HG03060 (cell line): ENCODE measurements at regions not wholly inside any gene's neighbourhood (a gene's known extent, or its start where the extent isn't known, plus 50 kb on each side); places are given as distances from the start of the nearest gene placed in this dataset.
"Not testable (repeated sequence)": the region's sequence is repeated elsewhere in the genome, so short reads cannot be mapped to it uniquely, and the experiment has no call there.

Experiments used
- ATAC-seq: cut with Tn5 transposase; IDR thresholded peaks from one replicate; pipeline ENCODE4 v1.9.1; 2021; ENCODE audit warnings: low read depth, moderate number of reproducible peaks; ENCODE audit not compliant: unreplicated experiment

DNA sequence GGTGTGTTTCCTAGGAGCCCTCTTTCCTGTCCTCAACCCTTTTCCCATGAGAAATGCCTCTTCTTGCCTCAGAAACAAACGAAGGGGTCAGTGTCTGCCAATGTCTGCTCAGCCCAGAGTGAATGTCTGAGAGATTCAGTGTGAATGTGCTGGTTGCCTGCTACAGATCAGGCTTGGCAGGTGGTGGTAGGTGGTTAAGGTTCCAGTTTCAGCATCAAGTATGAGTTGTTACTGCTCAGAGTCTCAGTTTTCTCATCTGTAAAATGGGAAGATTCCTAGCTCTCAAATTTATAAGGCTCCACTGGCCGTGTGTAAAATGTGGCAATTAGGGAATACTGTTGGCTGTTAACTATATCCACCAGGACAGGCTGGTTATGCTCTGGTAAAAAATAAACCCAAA, 96.3 kb upstream of the PLGLB2 start:
- not testable (repeated sequence) for ATAC-seq

DNA sequence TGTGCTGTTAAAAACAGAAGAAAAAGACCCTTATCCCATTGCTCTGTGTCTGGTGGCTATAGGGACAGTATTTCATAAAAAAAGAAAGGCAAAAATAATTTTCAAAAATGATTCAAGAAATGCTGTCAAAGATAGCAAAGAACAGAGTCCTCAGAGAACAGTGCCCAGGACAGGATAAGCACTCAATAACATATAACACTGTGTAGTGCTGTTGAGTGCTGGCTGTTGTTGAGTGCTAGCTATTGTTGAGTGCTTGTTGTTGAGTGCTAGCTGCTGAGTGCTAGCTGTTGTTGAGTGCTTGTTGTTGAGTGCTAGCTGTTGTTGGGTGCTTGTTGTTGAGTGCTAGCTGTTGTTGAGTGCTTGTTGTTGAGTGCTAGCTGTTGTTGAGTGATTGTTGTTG, 94.5 kb upstream of the PLGLB2 start:
- not testable (repeated sequence) for ATAC-seq

DNA sequence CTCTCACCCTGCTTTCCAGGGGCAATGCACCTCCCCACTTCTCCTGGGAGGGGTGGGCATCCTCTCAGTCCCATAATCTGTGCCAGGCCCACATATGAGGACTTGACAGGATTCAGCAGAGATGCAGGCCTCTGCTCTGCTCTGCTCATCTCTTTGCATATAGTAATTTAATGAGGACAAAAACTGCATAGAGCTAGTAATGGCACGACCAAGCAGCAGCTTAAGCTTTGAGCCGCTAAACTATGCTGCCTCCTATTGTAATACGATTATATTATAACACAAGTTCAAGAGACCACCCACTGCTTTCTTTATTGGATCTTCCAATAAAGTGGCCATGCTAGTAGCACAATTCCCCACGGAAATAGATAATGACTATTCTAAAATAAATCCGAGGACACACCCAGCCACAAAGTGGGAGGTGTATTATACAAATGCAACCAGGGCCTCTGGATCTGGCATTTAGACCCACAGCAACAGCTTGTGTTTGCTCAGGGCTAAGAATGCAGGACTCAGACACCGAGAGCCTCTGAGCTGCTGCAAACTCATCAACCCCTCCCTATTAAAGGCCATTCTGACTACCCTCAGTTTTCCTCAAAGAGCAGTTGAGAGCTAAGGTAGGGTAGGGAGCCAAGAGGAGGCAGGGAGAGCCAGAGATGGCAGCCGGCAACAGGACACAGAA, 93.6 kb upstream of the PLGLB2 start:
- not testable (repeated sequence) for ATAC-seq

DNA sequence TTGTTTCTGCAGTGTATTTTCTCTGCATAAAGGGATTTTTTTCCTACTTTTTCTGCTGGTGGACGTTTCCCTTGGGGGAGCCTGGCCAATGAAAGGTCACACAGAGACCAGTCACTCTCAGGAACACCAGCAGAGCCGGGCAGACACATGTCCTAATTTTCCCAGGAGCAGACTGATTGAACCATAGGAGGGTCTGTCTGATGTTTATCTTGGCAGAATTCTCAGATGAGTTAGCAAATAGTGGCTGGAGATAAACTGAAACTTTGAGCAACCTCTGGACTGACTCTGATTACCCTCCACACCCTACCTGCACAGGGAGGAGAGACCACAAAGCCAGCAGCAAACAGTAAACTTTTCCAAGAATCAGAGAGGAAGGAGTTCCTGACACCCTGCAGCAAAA, 90.0 kb upstream of the PLGLB2 start:
- ATAC-seq = not testable (repeated sequence)

DNA sequence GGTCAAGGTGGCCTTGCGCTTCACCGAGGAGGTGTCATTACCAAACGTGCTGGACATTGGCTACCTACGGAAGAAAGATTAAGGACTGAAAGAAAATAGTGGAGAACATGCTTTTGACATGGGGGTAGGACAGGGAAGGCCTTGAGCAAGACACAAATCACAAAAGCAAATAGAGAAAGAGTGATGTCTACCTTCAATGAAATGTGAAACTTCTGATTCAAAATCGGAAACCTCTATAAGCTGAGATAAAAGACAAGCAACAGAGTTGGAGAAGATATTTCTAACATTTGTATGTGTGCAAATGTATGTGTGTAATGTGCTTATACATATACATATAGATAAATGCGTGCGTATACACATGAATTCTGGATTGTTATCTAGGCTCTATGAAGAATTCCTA, 89.5 kb upstream of the PLGLB2 start:
- ATAC-seq = not testable (repeated sequence)

DNA sequence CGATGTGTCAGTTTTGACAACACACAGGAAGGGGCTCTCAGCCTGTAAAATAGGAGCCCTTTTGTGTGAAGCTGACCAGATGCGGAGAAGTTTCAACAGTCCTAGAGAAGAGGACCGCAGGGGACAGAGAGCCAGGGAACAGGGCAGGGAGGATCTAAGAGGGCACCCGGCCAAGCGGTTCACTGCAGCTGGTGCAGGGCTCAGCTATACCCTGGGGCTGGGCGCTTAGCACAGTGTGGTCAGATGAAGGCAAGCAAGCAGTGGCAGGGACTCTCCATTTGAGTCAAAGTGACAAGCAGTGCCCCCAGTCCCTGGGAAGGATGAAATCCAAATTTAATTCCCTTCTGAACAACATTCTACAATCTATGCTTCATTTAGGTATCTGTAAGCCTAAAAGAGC, 88.9 kb upstream of the PLGLB2 start:
- ATAC-seq = not testable (repeated sequence)

DNA sequence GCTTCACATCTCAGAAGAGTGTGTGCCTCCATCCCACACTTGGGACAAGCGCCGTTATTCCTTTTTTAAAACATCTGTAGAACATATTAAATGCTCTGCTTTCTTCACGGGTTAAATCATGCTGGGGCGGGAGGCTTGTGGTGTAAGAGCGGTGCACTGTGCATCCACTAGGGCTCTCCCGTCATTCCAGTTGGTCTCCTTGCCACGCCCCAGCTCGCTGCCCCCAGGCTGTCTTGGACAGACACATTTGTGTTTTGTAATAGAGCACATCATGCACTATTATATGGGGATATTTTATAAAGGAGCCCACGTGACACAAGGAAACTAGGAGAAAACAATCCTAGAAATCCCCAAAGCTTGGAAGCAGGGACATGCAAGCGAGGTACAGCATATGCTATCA, 87.7 kb upstream of the PLGLB2 start:
- ATAC-seq = not testable (repeated sequence)

DNA sequence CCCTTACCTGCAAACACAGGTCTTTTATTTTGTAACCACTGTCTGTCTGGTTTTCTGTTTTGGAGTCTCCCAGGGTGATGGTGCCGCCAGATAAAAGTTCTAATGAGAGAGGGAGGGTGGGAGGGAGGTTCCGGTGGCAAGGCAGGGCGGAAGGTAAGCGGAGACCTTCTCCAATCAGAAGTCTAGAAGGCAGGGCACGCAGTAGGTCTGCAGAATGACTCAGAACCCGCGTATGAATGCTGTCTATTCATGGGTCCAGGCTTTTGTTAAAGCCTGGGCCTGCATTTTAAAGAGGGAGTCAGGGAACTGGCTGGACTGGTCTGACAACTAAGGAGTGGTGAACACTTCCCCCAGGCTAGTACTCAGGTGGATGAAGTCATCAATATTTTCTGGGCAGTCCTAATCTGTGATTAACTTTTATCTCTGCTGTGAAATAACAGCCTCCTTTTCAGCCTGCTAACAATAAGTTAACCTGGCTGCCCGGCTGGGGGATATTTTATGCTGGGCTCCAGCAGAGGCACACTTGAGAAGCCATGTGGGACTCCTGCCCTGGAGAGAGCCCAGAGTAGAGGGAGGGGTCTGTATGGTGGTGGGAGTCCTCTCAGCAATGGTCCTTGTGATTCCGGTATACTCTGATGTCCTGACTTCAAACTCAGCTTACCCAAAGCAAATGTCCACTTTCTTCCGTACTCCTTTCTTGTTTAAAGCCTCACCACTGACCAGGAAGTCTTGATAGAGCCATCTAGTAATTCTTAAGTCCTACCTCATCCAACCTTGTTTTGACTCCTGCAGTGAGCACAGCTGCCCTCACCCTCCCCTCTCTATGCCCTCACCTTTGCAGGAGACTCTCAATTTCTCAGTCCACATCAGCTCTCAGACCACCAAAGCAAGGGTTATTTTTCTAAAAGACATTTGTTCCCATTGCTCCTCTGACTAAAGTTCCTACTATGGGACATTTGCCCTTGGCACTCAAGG, 85.3 kb upstream of the PLGLB2 start:
- not testable (repeated sequence) for ATAC-seq

DNA sequence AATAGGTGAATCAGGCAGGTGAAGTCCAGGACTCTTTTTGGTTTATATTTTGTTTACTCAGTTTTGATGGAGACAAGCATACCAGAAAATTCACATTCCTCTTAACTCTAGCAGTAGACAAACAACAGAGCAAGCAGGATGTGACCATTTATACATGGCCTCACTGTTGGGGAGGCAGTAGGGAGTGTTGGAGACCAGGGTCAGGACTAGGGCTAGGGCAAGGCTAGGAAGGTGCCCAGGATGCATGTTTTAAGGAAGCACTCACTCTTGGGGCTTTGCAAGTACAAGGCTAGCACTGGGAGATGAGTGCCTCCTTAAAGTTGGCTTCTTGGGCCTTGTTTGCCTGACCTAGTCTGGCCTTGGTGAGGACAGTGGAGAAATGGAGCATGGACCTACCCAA, 84.5 kb upstream of the PLGLB2 start:
- not testable (repeated sequence) for ATAC-seq

DNA sequence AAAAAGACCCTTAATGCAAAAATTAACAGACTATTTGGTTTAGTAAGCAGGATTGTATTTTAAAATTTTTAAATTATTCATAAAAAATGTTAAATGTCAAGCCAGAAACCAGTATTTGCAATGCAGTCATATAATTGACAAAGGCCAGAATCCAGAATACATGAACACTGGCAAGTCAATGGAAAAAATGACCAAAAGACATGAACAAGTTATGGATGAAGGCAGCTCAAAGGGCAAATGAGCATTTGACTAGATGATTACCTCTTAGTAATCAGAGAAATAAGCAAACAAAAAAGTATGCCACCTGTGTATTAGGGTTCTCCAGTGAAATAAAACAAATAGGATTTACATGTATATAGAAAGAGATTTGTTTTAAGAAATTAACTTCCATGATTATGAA, 80.9 kb upstream of the PLGLB2 start:
- ATAC-seq = not testable (repeated sequence)

DNA sequence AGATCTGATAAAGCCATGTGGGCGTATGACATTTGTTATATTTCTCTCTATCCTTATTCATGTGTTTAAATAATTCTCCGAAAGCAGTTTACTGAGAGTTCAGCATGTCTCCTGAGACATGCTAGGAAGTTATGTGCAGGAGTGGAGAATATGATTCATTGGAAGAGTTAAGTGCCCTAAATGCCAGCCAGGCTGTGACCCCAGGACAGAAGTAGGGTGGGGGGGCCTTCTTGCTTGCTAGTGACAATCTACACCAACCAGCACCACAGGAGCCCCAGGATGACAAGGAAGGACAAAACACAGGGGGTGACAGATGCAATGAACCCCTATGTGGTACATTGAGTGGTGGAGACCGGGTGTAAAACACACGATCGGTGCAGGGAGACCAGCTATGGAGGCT, 79.5 kb upstream of the PLGLB2 start:
- not testable (repeated sequence) for ATAC-seq

DNA sequence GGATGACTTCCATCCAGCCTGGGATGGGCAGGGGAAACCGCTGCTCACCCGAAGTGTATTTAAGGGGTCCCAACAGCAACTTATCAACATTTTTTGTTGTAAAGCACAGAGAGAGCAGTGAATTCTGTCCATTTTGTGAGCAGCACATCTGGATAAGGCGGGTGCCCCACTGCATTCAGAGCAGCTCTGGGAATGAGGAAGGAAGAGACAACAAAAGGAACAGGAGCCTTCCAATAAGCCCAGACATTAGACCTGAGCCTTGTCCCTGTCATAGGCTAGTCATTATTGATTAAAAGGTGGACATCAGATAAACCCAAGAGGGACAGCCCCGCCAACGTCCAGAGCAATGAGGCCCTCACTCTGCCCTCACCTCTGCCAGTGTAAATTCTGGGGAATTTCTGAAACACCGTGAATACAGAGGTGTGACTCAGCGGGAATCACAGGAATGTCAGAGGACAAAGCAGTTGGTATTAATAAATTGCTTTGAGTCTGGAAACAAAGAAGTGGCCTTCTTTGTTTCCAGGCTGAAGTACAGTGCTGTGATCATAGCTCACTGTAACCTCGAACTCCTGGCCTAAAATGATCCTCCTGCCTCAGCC, 78.2 kb upstream of the PLGLB2 start:
- not testable (repeated sequence) for ATAC-seq

DNA sequence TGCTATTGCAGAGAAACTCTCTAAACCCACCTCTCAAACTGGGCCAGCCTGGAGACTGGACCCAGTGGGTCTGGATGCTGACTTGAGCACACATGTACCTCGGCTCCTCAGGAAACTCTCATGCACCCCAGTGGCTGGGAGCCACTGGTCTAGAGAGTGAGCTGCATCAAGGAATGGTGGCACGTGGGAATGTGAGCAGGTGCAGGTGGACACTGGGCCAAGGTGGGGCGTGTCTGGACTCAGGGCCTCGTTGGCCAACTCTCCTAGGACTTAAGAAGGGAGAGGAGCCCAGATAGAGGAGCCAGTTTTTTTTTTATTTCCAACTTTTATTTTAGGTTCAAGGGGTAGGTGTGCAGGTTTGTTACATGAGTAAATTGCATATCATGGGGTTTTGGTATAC, 75.5 kb upstream of the PLGLB2 start:
- not testable (repeated sequence) for ATAC-seq

DNA sequence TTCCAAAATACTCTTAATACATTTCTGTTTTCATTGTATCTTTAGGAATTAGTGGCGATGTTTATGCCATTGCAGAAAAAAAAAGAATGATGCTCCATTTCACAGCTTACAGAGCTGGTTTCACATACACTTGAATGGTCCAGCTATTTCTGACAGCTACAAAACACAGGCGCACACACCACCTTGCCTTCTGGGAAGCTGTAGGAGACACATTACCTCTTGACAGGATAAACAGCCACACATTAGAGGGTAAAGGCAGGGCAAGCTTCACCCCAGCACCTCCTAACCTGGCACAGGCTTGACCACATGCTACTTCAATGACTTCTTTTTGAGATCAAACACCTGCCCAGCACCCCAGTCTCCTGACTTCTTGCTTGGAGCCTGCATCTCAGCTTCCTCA, 73.2 kb upstream of the PLGLB2 start:
- ATAC-seq = not testable (repeated sequence)

DNA sequence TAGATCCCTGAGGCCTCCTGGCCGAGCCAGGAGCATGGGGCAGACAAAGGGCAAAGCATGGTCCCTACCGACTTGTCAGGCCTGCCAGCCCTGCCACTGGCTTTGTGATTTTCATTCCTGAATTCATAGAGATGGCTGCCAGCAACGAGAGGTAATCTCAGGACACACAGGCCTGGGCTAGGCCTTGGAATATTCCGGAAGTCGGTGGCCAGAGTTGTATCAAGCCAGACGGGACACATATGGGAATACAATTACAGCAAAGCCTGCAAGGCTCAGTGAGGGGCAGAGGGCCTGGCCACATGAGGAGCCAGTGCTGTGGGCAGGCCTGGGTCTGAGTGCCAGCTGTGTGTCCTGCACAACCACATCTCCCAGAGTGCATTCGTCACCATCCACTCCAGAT, 72.4 kb upstream of the PLGLB2 start:
- ATAC-seq = not testable (repeated sequence)

DNA sequence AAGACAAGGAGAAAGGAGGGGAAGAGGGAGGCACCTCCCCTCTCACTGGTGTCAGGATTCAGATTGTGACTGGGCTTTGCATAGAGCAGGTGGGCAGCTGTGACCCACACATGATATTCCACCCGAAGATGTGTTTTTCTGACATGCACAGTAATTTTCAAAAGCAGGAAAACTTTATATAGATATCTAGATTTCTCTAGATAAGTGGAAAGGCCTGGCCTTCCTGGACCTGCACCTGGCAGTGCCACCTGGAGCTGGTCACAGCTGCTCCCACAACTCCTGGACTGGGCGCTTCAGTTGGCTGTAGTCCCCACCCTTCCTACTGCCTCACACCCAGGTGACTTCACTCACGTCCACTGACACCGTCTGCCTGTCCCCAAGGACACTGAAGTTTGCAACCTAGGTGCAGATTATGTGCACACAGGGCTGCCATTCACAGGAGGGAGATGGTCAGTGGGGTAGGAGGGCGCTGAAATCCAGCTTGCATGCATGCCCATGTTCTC, 70.4 kb upstream of the PLGLB2 start:
- ATAC-seq = not testable (repeated sequence)

DNA sequence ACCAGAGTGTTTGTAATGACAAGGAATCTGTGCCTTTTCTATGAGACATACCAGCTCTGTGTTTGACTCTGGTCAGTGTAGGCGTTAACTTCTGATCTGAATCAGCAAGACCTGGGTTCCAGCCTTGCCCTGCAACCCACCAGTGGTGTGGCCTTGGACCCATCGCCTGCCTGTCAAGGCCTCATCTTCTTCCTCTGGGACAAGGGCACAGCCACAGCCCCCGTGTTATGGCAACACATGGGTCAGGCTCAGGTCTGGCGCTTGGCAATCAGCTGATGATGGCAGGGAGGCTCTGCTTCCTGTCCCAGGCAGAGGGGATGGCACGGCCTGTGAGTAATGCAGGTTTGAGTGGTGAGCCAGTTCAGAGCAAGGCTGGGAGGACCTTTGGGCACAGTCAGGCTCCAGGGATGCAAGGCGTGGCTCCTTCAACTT, 69.1 kb upstream of the PLGLB2 start:
- not testable (repeated sequence) for ATAC-seq

DNA sequence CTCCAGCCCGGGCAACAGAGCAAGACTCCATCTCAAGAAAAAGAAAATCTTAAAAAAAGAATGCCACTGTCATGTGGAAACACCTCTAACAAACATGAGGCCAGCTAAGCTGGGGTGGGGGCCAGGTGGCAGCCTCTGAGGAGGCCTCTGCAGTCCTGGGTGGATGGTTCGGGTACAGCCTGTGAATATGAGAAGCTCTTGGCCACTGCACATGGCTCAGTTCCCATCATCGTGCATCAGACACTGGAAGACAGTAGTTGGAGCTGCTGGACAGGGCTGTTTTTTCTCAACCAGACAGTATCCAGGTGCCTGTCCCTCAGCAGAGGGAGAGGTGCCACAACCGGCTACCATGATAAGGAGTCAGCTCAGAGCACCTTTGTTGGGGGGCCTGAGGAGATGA, 67.9 kb upstream of the PLGLB2 start:
- ATAC-seq = not testable (repeated sequence)

DNA sequence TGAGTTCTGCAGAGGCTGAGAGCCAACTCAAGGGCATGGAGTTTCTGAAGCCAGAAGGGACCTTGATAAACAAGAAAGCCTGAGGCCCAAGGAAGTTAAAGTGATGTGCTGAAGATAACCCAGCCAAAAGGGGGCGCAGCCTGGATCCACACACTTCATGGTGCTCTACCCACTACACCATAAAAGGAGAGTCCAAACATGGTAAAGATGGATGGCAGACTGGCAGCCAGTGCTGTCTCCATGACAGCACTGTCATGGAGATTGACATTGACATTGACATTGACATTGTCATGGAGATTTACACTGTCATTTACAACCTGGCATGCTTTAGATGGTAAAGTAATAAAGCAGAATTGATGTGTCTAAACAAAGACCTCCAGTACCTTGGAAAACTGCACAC, 67.2 kb upstream of the PLGLB2 start:
- ATAC-seq = not testable (repeated sequence)

DNA sequence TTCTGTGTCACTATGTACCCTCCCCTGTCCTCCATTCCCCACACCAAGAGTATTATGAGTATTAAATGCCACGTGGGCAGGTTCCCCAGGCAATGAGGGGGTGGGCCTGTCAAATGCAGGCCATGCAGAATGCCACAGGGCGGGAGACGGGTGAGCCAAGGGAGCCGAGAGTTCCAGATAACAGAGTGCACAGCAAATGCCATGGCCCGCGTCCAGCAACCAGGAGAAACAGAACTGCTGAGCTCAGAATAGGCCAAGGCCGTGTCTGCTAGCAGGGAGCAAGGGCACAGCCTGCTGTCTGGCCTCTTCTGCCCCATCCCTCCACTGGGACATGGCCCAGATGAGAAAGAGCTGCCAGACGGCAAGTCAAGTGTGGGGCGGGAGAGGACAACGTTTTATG, 64.4 kb upstream of the PLGLB2 start:
- ATAC-seq = not testable (repeated sequence)

DNA sequence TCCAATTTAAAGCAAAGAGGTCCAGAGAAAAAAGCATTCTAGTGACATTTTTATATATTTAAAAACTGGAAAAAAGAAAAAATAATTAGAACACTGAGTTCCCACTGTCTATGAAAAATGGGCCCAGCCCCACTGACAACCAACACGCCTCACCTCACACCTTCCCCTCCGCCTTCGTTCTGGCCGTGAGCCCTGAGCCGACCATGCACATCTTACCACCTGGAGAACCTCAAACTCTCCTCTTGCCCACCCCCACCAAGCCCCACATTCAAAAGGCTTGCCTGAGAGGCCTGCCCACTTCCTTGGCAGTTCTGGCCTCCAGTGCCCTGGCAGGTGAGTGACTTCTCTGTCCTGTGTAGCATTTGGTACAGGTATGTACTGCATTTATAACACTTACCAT, 63.9 kb upstream of the PLGLB2 start:
- not testable (repeated sequence) for ATAC-seq
